ENCODE measurements at regions not wholly inside any gene's neighbourhood (a gene's known extent, or its start where the extent isn't known, plus 50 kb on each side); places are given as distances from the start of the nearest gene placed in this dataset.

DNA sequence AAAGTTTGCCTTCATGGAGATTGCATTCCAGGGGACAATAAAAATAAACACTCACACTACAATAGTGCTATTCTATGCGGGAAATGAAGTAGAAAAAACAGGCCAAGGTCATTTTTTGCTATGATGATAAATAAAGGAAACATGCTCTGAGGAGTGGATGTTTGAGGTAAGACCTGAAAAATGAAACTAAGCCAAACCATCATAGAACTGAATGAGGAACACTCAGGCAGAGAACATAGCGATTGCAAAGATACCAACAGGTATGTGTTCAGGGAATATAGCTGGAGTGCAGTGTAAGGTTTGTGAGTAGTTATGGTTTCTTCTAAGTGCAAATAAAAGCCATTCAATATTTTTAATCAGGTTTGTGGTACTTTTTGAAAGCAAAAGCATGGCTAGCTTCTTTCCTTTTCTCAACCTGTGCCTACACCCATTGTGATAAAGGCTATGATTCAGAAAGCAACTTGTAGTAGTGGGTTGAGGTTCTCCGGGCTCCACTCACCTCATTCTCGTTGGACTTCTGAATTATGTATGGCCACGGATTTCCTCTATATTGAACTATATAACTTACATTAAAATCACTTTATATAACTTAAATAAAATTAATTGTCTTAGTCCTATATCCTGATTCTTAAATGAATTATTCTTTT, 278.2 kb upstream of the CHORDC1 start:
- TF ChIP-seq ZNF341 (tag by site-specific recombination; IDR thresholded peaks at IDR 0.05; ENCODE audit: low read depth): no peak
- no peak for TF ChIP-seq ZNF302 (tag by site-specific recombination; IDR thresholded peaks at IDR 0.05; ENCODE audit: low read depth)
- TF ChIP-seq, protein P1, sequence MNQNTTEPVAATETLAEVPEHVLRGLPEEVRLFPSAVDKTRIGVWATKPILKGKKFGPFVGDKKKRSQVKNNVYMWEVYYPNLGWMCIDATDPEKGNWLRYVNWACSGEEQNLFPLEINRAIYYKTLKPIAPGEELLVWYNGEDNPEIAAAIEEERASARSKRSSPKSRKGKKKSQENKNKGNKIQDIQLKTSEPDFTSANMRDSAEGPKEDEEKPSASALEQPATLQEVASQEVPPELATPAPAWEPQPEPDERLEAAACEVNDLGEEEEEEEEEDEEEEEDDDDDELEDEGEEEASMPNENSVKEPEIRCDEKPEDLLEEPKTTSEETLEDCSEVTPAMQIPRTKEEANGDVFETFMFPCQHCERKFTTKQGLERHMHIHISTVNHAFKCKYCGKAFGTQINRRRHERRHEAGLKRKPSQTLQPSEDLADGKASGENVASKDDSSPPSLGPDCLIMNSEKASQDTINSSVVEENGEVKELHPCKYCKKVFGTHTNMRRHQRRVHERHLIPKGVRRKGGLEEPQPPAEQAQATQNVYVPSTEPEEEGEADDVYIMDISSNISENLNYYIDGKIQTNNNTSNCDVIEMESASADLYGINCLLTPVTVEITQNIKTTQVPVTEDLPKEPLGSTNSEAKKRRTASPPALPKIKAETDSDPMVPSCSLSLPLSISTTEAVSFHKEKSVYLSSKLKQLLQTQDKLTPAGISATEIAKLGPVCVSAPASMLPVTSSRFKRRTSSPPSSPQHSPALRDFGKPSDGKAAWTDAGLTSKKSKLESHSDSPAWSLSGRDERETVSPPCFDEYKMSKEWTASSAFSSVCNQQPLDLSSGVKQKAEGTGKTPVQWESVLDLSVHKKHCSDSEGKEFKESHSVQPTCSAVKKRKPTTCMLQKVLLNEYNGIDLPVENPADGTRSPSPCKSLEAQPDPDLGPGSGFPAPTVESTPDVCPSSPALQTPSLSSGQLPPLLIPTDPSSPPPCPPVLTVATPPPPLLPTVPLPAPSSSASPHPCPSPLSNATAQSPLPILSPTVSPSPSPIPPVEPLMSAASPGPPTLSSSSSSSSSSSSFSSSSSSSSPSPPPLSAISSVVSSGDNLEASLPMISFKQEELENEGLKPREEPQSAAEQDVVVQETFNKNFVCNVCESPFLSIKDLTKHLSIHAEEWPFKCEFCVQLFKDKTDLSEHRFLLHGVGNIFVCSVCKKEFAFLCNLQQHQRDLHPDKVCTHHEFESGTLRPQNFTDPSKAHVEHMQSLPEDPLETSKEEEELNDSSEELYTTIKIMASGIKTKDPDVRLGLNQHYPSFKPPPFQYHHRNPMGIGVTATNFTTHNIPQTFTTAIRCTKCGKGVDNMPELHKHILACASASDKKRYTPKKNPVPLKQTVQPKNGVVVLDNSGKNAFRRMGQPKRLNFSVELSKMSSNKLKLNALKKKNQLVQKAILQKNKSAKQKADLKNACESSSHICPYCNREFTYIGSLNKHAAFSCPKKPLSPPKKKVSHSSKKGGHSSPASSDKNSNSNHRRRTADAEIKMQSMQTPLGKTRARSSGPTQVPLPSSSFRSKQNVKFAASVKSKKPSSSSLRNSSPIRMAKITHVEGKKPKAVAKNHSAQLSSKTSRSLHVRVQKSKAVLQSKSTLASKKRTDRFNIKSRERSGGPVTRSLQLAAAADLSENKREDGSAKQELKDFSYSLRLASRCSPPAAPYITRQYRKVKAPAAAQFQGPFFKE (tag by site-specific recombination; IDR thresholded peaks at IDR 0.05; ENCODE audit: borderline replicate concordance): no peak
- no peak for TF ChIP-seq ZNF140 (tag by site-specific recombination; IDR thresholded peaks at IDR 0.05)
- POLR2A ChIA-PET: no interaction called here
- Histone ChIP-seq H3K36me3 (ENCODE audit: control insufficient read depth in 2 of 2, insufficient read depth in 1 of 2, low read length in 2 of 2) (no peaks in the 10 kb centered on the region), H3K27ac (ENCODE audit: extremely low read depth, low read depth, low read length) (no peak overlapping the region), H3K9me3 (ENCODE audit: control insufficient read depth, insufficient read depth, low read depth, low read length) (no peaks in the 10 kb centered on the region), H3K4me3 (ENCODE audit: low read depth, low read length) (no peak overlapping the region), H3K4me1 (ENCODE audit: control insufficient read depth, insufficient read depth, low read length) (no peaks in the 10 kb centered on the region)
- CTCF ChIA-PET: interaction anchor here (0.6 kb wide), 1 partner anchor 989 kb away, joined by 4 read pairs; no protein-coding TSS in a partner anchor

DNA sequence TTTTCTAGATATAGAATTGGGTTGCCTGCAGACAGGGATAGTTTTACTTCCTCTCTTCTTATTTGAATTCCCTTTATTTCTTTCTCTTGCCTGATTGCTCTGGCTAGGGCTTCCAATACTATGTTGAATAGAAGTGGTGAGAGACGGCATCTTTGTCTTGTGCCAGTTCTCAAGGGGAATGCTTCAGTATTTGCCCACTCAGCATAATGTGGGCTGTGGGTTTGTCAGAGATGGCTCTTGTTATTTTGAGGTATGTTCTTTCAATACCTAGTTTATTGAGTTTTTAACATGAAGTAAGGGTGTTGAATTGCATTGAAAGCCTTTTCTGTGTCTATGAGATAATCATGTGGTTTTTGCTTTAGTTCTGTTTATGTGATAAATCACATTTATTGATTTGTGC, 273.9 kb upstream of the CHORDC1 start:
- POLR2A ChIA-PET: no interaction called here

DNA sequence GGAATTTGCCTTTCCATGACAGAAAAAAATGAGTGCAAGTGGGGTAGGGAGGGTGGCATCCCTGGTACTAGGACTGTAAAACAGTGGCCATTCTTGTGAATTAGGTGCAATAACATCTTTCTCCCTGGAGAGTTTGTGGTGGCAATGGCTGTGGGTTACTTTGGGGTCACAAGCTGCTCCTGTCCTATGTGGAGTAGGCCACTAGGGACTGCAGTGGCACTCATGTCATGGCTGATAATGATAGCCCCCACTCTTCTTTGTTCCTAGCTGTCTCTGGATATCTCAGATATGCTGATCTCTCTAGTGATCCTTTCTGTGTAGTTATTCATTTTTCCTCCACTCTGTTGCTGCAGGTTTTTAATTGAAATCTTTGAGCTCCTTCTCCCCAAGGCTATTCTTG, 270.5 kb upstream of the CHORDC1 start:
- POLR2A ChIA-PET: no interaction called here
- CTCF ChIA-PET: no interaction called here

More for the DNA sequence above, 273.9 kb upstream of the CHORDC1 start:
- Histone ChIP-seq H3K4me3 (ENCODE audit: low read depth, low read length) (no peak overlapping the region), H3K36me3 (ENCODE audit: control insufficient read depth in 2 of 2, insufficient read depth in 1 of 2, low read length in 2 of 2) (no peaks in the 10 kb centered on the region), H3K9me3 (ENCODE audit: control insufficient read depth, insufficient read depth, low read depth, low read length) (no peaks in the 10 kb centered on the region), H3K4me1 (ENCODE audit: control insufficient read depth, insufficient read depth, low read length) (no peaks in the 10 kb centered on the region), H3K27ac (ENCODE audit: extremely low read depth, low read depth, low read length) (no peak overlapping the region)
- CTCF ChIA-PET: no interaction called here
- TF ChIP-seq ZNF585B (tag by site-specific recombination; IDR thresholded peaks at IDR 0.05): no peak
- no peak for TF ChIP-seq ZNF426 (tag by site-specific recombination; IDR thresholded peaks at IDR 0.05)
- TF ChIP-seq ZNF776 (tag by site-specific recombination; IDR thresholded peaks at IDR 0.05; ENCODE audit: borderline replicate concordance): no peak
- no peak for TF ChIP-seq ZNF747 (tag by site-specific recombination; IDR thresholded peaks at IDR 0.05)
- no peak for TF ChIP-seq ZNF791 (tag by site-specific recombination; IDR thresholded peaks at IDR 0.05)
- no peak for TF ChIP-seq ZNF211 (tag by site-specific recombination; IDR thresholded peaks at IDR 0.05; ENCODE audit: low read depth)
- TF ChIP-seq HOXD13 (CRISPR knock-in tag; IDR thresholded peaks at IDR 0.05; ENCODE audit: borderline replicate concordance): no peak
- no peak for TF ChIP-seq ZNF324 (tag by site-specific recombination; IDR thresholded peaks at IDR 0.05)
- no peak for TF ChIP-seq ZEB2 (tag by site-specific recombination; IDR thresholded peaks at IDR 0.05)

More for the DNA sequence above, 270.5 kb upstream of the CHORDC1 start:
- Histone ChIP-seq H3K27ac (ENCODE audit: extremely low read depth, low read depth, low read length) (no peak overlapping the region), H3K4me3 (ENCODE audit: low read depth, low read length) (no peak overlapping the region), H3K9me3 (ENCODE audit: control insufficient read depth, insufficient read depth, low read depth, low read length) (no peaks in the 10 kb centered on the region), H3K36me3 (ENCODE audit: control insufficient read depth in 2 of 2, insufficient read depth in 1 of 2, low read length in 2 of 2) (no peaks in the 10 kb centered on the region), H3K4me1 (ENCODE audit: control insufficient read depth, insufficient read depth, low read length) (no peaks in the 10 kb centered on the region)
- TF ChIP-seq ZNF76 (tag by site-specific recombination; IDR thresholded peaks at IDR 0.05; ENCODE audit: borderline replicate concordance, low read depth) (no peak), ZNF596 (tag by site-specific recombination; IDR thresholded peaks at IDR 0.05) (no peak), ZNF777 (tag by site-specific recombination; IDR thresholded peaks at IDR 0.05; ENCODE audit: borderline replicate concordance) (no peak), PRDM1 (tag by site-specific recombination; IDR thresholded peaks at IDR 0.05) (no peak), ZNF768 (tag by site-specific recombination; IDR thresholded peaks at IDR 0.05) (no peak), BCL11B (tag by site-specific recombination; IDR thresholded peaks at IDR 0.05; ENCODE audit: low read depth) (no peak), KLF10 (tag by site-specific recombination; IDR thresholded peaks at IDR 0.05) (no peak), ZNF555 (tag by site-specific recombination; conservative IDR thresholded peaks at IDR 0.05) (no peak), ZNF335 (tag by site-specific recombination; conservative IDR thresholded peaks at IDR 0.05) (no peak), ZNF426 (tag by site-specific recombination; IDR thresholded peaks at IDR 0.05) (no peak), ZNF16 (tag by site-specific recombination; IDR thresholded peaks at IDR 0.05; ENCODE audit: low read depth) (no peak), ZNF146 (tag by site-specific recombination; IDR thresholded peaks at IDR 0.05) (no peak)
- TF ChIP-seq, protein P2, sequence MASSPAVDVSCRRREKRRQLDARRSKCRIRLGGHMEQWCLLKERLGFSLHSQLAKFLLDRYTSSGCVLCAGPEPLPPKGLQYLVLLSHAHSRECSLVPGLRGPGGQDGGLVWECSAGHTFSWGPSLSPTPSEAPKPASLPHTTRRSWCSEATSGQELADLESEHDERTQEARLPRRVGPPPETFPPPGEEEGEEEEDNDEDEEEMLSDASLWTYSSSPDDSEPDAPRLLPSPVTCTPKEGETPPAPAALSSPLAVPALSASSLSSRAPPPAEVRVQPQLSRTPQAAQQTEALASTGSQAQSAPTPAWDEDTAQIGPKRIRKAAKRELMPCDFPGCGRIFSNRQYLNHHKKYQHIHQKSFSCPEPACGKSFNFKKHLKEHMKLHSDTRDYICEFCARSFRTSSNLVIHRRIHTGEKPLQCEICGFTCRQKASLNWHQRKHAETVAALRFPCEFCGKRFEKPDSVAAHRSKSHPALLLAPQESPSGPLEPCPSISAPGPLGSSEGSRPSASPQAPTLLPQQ (tag by site-specific recombination; IDR thresholded peaks at IDR 0.05): no peak
- TF ChIP-seq, protein P3, sequence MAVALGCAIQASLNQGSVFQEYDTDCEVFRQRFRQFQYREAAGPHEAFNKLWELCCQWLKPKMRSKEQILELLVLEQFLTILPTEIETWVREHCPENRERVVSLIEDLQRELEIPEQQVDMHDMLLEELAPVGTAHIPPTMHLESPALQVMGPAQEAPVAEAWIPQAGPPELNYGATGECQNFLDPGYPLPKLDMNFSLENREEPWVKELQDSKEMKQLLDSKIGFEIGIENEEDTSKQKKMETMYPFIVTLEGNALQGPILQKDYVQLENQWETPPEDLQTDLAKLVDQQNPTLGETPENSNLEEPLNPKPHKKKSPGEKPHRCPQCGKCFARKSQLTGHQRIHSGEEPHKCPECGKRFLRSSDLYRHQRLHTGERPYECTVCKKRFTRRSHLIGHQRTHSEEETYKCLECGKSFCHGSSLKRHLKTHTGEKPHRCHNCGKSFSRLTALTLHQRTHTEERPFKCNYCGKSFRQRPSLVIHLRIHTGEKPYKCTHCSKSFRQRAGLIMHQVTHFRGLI (tag by site-specific recombination; IDR thresholded peaks at IDR 0.05): no peak
- TF ChIP-seq, protein P4, sequence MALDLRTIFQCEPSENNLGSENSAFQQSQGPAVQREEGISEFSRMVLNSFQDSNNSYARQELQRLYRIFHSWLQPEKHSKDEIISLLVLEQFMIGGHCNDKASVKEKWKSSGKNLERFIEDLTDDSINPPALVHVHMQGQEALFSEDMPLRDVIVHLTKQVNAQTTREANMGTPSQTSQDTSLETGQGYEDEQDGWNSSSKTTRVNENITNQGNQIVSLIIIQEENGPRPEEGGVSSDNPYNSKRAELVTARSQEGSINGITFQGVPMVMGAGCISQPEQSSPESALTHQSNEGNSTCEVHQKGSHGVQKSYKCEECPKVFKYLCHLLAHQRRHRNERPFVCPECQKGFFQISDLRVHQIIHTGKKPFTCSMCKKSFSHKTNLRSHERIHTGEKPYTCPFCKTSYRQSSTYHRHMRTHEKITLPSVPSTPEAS (tag by site-specific recombination; IDR thresholded peaks at IDR 0.05): no peak
